ENCODE measurements at regions not wholly inside any gene's neighbourhood (a gene's known extent, or its start where the extent isn't known, plus 50 kb on each side); places are given as distances from the start of the nearest gene placed in this dataset. TPM values are rescaled to one million over a fixed set of nuclear protein-coding genes. Genes with fewer than 3 reads are reported as not detected.
"Not testable (repeated sequence)": the region's sequence is repeated elsewhere in the genome, so short reads cannot be mapped to it uniquely, and the experiment has no call there.

DNA sequence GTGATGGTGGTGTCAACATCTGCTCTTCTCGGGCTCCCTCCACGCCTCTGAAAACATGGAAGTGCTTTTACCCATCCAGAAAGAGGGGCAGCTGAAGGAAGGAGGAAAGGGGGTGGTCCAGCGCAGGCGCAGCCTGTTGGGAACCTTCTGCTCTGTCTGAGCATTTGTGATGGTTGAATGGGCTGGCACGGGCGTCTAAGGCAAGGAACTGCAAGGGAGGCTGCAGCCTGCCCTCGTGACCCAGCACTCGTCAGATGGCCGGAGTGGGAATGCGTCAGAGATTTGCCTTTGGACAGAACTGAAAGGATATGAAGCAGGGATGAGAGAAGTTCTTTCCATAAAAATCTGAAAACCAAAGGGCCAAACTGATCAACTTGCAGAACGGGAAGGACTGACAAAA is 62.3 kb upstream of the PLGLB2 start:
- not testable (repeated sequence) for DNase-seq (ENCODE audit: low read depth in 2 of 3, low spot score in 2 of 3)

DNA sequence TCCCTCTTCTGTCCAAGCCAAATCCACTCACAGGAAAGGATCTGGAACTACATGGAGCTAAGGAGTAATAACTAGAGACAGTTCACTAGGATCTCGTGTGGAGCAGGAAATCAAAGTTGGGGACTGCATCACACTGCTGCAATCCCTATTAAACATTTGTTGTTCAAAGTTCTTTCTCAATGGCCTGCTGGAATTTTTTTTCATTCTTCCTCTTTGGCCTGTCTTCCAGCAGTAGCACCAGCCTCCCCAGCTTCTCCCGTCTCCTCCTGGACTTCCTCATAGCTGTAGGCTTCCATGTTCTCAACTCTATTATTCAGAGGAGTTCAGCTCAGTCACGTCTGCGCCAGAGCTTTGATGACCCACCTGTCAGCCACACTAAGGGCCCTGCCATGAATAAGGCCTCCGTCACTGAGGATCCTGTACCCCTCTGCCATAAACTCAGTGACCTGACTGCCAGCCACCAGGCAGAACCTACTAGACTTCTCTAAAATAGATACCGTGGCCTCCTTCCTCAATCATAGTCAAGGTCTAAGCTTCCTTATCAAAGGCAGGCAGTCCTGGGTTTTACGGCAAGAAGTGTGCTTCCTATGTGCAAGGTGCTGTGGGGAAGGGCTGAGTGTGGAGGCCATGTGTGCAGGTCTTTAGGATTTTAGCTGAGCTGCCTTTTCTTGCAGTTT is 60.9 kb upstream of the PLGLB2 start:
- not testable (repeated sequence) for DNase-seq (ENCODE audit: low read depth in 2 of 3, low spot score in 2 of 3)

DNA sequence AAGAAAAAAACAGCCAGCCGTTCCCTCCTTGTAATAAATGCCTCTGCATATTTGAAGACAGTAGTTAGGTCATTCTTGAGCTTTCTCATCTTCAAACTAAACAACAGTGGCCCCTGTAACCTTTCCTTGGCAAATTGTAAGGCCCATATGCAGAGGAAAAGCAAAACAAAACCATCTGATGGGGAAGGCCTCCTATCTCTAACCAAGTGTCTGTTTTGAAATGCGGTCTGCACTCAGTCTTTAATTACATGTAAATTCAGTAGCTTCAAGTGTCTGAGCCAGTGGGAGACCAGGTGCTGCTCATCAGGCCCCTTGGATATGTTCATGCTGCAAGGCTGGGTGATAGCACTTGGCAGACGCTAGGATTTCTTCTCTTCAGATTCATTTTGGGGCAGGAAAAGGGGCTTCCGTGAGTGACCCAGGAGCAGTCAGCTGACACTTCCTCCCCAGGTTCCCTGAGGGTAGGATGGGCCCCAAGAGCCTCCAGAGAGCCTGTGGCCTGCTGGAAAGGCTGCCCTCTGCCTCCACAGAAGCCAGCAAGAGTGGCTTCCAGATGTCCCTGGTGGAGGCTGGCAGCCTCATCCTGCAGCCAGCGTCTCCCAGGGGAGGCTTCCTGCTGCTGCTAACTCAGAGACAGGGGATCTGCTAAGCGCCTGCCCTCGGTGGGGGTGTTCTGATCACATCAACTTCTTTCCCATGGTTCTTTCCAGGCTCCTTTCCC is 60.2 kb upstream of the PLGLB2 start:
- not testable (repeated sequence) for DNase-seq (ENCODE audit: low read depth in 2 of 3, low spot score in 2 of 3)

DNA sequence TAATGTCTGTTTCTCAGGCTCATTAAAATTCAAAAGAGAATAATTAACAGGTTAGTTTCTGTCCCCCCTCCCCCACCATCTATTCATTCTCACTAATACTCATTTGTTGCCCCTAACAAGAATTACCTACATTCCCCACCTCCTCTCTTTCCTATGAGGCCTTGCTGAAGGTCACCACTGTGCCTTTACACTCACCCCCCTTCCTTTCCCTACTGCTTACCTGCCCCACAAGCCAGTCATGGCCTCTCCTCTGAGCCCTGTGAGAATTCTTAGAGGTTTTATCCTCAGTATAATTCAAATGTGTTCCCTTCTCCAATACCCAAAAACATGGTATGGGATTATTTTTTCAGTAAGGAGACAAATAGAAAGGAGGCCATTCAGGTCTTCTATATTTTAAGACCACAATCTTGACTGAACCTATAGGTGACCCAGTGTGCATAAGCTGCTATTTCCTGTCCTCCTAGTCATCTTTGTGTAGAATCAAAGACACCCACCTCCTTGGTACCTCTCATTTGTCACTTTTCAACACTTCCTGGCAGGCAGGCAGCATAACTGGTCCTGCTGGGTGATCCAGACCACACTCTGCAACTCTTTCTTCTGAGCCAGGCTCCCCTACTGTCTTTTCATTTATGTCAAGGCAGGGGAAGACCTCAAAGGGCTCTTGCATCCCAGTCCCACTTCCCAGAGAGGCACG is 55.8 kb upstream of the PLGLB2 start:
- not testable (repeated sequence) for DNase-seq (ENCODE audit: low read depth in 2 of 3, low spot score in 2 of 3)

DNA sequence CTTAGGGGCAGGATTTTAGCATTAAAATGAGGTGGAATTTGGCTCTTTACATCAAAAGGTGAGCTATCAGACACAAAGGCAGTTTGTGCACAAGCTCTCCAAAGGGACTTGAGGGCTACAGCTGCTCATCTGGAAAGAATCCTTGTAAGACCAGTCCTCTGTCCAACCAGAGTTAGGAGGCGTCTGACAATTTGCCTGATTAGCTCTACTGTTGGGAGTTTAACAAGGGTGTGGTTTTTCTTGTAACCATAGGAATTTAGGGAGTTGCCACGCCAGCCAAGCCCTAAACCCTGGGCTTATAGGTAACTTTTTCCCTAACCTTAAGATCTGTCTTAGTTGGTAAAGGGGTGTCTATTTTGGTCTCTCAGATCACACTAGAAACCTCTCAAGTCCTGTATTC is 55.0 kb upstream of the PLGLB2 start:
- not testable (repeated sequence) for DNase-seq (ENCODE audit: low read depth in 2 of 3, low spot score in 2 of 3)

DNA sequence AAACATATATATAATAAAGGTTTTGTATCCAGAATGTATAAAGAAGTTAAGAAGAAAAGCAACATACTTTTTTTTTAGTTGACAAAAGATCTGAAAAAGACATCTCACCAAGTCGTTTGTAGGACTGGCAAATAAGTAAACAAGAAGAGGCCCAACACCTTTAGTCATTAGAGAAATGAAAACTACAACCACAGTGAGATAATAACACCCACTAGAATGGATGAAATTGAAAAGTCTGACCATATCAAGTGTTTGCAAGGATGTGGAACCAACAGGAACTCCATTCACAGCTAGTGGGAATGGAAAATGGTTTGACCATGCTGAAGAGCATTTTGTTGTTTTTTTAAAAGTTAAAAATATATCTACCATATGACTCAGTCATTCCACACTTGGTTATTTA is 54.0 kb upstream of the PLGLB2 start:
- not testable (repeated sequence) for DNase-seq (ENCODE audit: low read depth in 2 of 3, low spot score in 2 of 3)

DNA sequence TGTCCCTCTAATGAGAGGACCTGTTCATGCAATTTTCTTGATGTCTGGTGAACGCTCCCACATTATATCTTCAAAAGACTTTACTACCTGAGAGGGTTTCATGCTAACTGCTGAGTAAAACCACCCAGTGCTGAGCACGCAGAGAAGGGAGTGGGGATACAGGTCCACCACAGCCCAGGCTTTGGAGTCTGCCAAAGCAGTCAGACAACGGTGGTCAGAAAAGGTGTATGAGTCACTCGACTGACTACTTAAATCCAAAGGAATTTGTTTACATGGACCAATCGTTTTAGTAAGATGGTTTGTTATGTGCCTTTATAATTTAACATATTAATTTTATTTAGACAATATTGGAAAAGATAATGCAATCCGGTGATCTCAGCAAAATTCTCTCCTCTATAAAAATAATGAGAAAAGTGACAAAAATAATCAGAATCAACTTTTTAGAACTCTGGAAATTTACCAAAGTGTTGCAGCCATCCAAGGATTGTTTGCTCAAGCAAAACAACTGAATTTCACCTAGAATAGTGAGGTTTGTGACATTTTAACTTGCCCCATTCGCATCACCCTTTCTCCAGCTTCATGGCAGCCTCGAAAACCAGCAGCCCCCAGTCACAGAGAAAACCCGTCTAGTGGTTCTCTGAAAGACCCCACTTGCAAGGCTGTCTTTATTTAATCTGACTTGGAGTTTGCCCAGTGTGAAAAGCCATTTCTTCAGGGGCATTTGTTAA is 52.1 kb upstream of the PLGLB2 start:
- not testable (repeated sequence) for DNase-seq (ENCODE audit: low read depth in 2 of 3, low spot score in 2 of 3)

Small RNAs in the stretch of these regions (small RNA-seq; reads per million reads assigned to genes)
- not detected for gene MIR4771-1

Measured in hematopoietic multipotent progenitor cell (in vitro differentiated cells).